Spleen (tissue), 11 donors: ENCODE measurements at regions not wholly inside any gene's neighbourhood (a gene's known extent, or its start where the extent isn't known, plus 50 kb on each side); places are given as distances from the start of the nearest gene placed in this dataset.
"Not testable (repeated sequence)": the region's sequence is repeated elsewhere in the genome, so short reads cannot be mapped to it uniquely, and the experiment has no call there.

Source experiments
- DNase-seq: peaks from one replicate; pipeline ENCODE4 v3.0.0-alpha.2; 2020
- H3K27ac ChIP-seq, 8 donors: fragments of 200-600 bp; sonication (generic) in 7 of 8; 1 replicate in 4 of 8; 2 replicates in 4 of 8; pipeline versions ENCODE4 v1.5.0 to v1.8.0; 2016 to 2021; ENCODE audit warnings: inconsistent platforms in 4 of 8, mild to moderate bottlenecking in 4 of 8, moderate library complexity in 1 of 8
- H3K27me3 ChIP-seq, 7 donors: fragments of 200-600 bp; sonication (generic) in 6 of 7; replicated peaks in 1 of 7; 1 replicate in 4 of 7; 2 replicates in 3 of 7; pipeline versions ENCODE4 v1.5.0 to v1.8.0; 2016 to 2021; ENCODE audit warnings: inconsistent platforms in 3 of 7, mild to moderate bottlenecking in 1 of 7
- H3K36me3 ChIP-seq, 6 donors: fragments of 200-600 bp; sonication (generic) in 5 of 6; 1 replicate in 4 of 6; 2 replicates in 2 of 6; pipeline versions ENCODE4 v1.5.0 to v1.8.0; 2016 to 2021; ENCODE audit warnings: inconsistent platforms in 2 of 6
- H3K4me1 ChIP-seq, 6 donors: fragments of 200-600 bp; sonication (generic) in 5 of 6; 1 replicate in 3 of 6; 2 replicates in 3 of 6; pipeline versions ENCODE4 v1.5.0 to v1.8.0; 2016 to 2021; ENCODE audit warnings: inconsistent platforms in 3 of 6
- H3K4me3 ChIP-seq, 8 donors: fragments of 200-600 bp; sonication (generic) in 7 of 8; 1 replicate in 4 of 8; 2 replicates in 4 of 8; pipeline versions ENCODE4 v1.5.0 to v1.8.0; 2016 to 2021; ENCODE audit warnings: inconsistent platforms in 4 of 8, mild to moderate bottlenecking in 4 of 8, moderate library complexity in 2 of 8
- H3K9me3 ChIP-seq, 8 donors: fragments of 200-600 bp; sonication (generic) in 7 of 8; 1 replicate in 4 of 8; 2 replicates in 4 of 8; pipeline versions ENCODE4 v1.5.0 to v1.8.0; 2016 to 2021; ENCODE audit warnings: inconsistent platforms in 4 of 8
- POLR2A ChIP-seq, 3 donors: fragments of 450-650 bp; IDR thresholded peaks; one replicate each; pipeline ENCODE4 v1.5.1; 2017; ENCODE audit warnings: antibody characterized with exemption in 3 of 3, mild to moderate bottlenecking in 1 of 3
- POLR2AphosphoS5 ChIP-seq, 3 donors: sonication (generic); formaldehyde crosslinking; IDR thresholded peaks; one replicate each; pipeline ENCODE4 v1.5.1; 2017; ENCODE audit warnings: antibody characterized with exemption in 3 of 3
- WGBS, 5 donors: extraction: QIAGEN DNeasy Blood & Tissue Kit in 3 of 5; methylation state at CpG; one replicate each; pipeline versions ENCODE4 v1.1.5 to v1.1.7; 2013 to 2018; 5-methylcytosine and 5-hydroxymethylcytosine counted together
- intact Hi-C: fragments of 100-400 bp; cut with DNase I; formaldehyde crosslinking; loops from one replicate; pipeline ENCODE4 v1.15.0; 2023; ENCODE audit warnings: low total_unique reads
- TF ChIP-seq, protein P1 (sequence below), 11 experiments: fragments of 200-600 bp in 7 of 11; fragments of 450-650 bp in 4 of 11; sonication (generic) in 4 of 11; IDR thresholded peaks in 8 of 11; conservative IDR thresholded peaks in 3 of 11; 1 replicate in 7 of 11; 2 replicates in 4 of 11; pipeline versions ENCODE4 v1.4.0 to v1.8.0; 2016 to 2021; ENCODE audit warnings: antibody characterized with exemption in 11 of 11, inconsistent platforms in 4 of 11, mild to moderate bottlenecking in 1 of 11
- donor health status: healthy with polysubstance abuse.
- donor health status: DM: no; HTN: no; CAD: no; lungs with moderate emphysema.
- donor health status: DM: no; HTN: no; CAD: no.
- donor health status: Bipolar disorder and iron deficiency.
- donor health status: healthy.
- donor health status: DM: no; HTN: no; CAD: no.
- donor health status: DM: yes; HTN: yes; CAD: no.

DNA sequence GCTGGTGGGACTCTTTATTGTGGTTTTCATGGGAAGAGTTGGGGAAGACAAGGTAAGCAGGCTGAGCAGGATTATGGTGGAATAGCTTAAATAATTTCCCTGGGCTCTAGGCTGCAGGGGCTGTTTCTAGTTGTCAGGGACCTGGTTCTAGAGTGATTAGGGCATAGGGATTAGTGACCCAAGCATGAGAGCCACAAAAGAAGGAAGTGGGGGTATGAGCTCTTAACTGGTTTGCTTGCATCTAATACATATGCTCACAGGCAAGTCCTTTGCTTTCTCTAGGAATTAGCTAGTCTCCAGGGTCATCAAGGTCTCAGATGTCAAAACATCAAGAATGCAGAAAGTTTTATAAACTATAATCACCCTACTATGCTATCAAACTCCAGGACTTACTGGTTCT, 67.5 kb upstream of the NRN1 start:
- DNase-seq, result no peak
- intact Hi-C loops, result no loop called here
- Histone ChIP-seq H3K9me3 (peaks cover 0 to 6% (median 0%) of the 10 kb centered on the region in 8 donors), H3K27me3 (peaks cover 0 to 38% (median 0%) of the 10 kb centered on the region in 7 donors), H3K36me3 (no peaks in the 10 kb centered on the region), H3K4me1 (no peaks in the 10 kb centered on the region), H3K27ac (no peak overlapping the region), H3K4me3 (no peak overlapping the region)
- TF ChIP-seq, protein P1, sequence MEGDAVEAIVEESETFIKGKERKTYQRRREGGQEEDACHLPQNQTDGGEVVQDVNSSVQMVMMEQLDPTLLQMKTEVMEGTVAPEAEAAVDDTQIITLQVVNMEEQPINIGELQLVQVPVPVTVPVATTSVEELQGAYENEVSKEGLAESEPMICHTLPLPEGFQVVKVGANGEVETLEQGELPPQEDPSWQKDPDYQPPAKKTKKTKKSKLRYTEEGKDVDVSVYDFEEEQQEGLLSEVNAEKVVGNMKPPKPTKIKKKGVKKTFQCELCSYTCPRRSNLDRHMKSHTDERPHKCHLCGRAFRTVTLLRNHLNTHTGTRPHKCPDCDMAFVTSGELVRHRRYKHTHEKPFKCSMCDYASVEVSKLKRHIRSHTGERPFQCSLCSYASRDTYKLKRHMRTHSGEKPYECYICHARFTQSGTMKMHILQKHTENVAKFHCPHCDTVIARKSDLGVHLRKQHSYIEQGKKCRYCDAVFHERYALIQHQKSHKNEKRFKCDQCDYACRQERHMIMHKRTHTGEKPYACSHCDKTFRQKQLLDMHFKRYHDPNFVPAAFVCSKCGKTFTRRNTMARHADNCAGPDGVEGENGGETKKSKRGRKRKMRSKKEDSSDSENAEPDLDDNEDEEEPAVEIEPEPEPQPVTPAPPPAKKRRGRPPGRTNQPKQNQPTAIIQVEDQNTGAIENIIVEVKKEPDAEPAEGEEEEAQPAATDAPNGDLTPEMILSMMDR (IDR thresholded peaks at IDR 0.05 in 8 of 11, conservative IDR thresholded peaks at IDR 0.05 in 3 of 11), result no peak
- TF ChIP-seq POLR2A (IDR thresholded peaks at IDR 0.05), result no peak

GRCh38 chr6:6068157-6068556, 61.4 kb upstream of the NRN1 start:
- intact Hi-C loops, H3K4me1 ChIP-seq, H3K36me3 ChIP-seq, H3K4me3 ChIP-seq, DNase-seq, H3K27ac ChIP-seq: not testable (repeated sequence)
- Histone ChIP-seq H3K9me3 (peaks cover 3 to 26% (median 15%) of the 10 kb centered on the region in 8 donors), H3K27me3 (peaks cover 0 to 25% (median 0%) of the 10 kb centered on the region in 7 donors)
- WGBS, 5 donors, result 89 to 94% (median 93%) methylated on average over 5 of the region's 5 CpGs

- H3K4me1 ChIP-seq, result no peaks in the 10 kb centered on the region
- no peak overlapping the region for H3K4me3 ChIP-seq
- TF ChIP-seq, protein P1 (IDR thresholded peaks at IDR 0.05 in 8 of 11, conservative IDR thresholded peaks at IDR 0.05 in 3 of 11), result no peak
- TF ChIP-seq POLR2A (IDR thresholded peaks at IDR 0.05), result no peak
- TF ChIP-seq POLR2AphosphoS5 (IDR thresholded peaks at IDR 0.05), result no peak
- H3K9me3 ChIP-seq, result peaks cover 0 to 14% (median 7%) of the 10 kb centered on the region in 8 donors
- DNase-seq, result no peak
- no peaks in the 10 kb centered on the region for H3K36me3 ChIP-seq
- H3K27ac ChIP-seq, result no peak overlapping the region
- intact Hi-C loops, result loop anchor here (5.0 kb wide), 1 partner anchor 494 kb away; no protein-coding TSS in a partner anchor
- WGBS, 5 donors, result 75 to 85% (median 79%) methylated on average over 25 of the region's 25 CpGs
- H3K27me3 ChIP-seq, result peaks cover 0 to 28% (median 0%) of the 10 kb centered on the region in 7 donors
Observed at GRCh38 chr6:6058054-6058444, 51.3 kb upstream of the NRN1 start.

GRCh38 chr6:6057442-6058053, 50.8 kb upstream of the NRN1 start:
- Histone ChIP-seq H3K36me3 (no peaks in the 10 kb centered on the region), H3K9me3 (peaks cover 0 to 12% (median 6%) of the 10 kb centered on the region in 8 donors), H3K27me3 (peaks cover 0 to 33% (median 0%) of the 10 kb centered on the region in 7 donors), H3K4me1 (no peaks in the 10 kb centered on the region), H3K4me3 (no peak overlapping the region), H3K27ac (no peak overlapping the region)
- no peak for DNase-seq
- WGBS, 5 donors, result 53 to 60% (median 60%) methylated on average over 9 of the region's 9 CpGs
- TF ChIP-seq, protein P1 (IDR thresholded peaks at IDR 0.05 in 8 of 11, conservative IDR thresholded peaks at IDR 0.05 in 3 of 11), result peak; percentile 20 to 79 (median 61)
- no peak for TF ChIP-seq POLR2AphosphoS5 (IDR thresholded peaks at IDR 0.05)
- intact Hi-C loops, result loop anchor here (5.0 kb wide), 1 partner anchor 495 kb away; no protein-coding TSS in a partner anchor
